ENCODE measurements at regions not wholly inside any gene's neighbourhood (a gene's known extent, or its start where the extent isn't known, plus 50 kb on each side); places are given as distances from the start of the nearest gene placed in this dataset.

DNA sequence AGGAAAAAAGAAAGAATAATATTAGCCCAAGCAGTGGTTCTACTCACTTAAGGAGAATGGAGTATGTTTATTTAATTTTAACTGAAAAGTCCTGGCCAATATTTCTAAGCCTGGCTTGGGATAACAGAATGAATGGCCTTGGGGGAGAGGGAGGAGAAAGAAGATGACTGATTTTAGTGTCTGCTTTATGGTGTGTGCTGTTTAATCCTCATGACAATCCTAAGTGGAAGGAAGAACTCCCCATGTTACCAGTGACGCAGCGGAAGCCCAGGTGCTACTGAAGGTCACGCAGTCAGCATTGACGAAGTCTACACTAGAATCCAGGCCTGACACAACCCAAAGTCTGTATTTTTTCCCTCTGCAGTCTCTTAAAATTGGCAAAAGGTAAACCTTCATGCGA is 50.5 kb downstream of the PALM2AKAP2 start:
- no peak for DNase-seq (ENCODE audit: low read depth)

GRCh38 chr9:109831998-109832658 is 52.1 kb downstream of the PALM2AKAP2 start:
- DNase-seq (ENCODE audit: low read depth): no peak

DNA sequence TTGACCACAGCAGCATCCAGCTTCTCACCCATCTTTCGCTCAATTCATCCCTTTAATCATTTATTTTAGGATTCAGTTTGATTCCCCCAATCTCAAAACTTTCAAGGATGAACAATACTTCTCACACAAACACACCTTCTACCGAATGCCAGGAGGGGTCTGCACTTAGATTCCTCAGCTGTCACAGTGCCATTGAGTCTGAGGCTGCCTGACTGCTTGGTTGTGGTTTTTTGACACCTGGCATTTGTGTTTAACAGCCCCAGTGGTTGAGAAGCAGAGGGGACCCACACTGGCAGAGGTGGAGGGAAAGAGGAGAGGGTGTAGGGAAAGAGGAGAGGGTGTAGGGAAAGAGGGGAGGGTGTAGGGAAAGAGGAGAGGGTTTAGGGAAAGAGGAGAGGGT is 54.9 kb downstream of the PALM2AKAP2 start:
- no peak for DNase-seq (ENCODE audit: low read depth)

DNA sequence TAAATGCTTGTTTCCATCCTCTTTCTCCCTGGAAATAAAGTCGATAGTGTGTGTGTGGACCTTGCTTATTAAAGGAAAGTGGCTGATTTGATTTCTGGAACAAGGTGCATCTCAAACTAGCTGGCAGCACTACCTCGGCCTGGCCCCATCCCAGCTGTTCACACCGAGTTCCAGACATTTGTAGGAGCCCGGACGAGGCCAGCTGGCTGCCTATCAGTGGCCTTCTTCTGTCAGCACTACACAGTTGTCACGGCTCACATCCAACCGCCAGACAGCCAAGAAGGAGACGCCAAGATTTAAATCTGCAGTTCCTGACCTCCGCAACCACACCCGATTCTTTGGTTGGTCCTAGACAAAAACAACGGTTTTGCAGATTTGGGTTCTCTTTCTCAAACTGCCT is 63.6 kb downstream of the PALM2AKAP2 start:
- DNase-seq (ENCODE audit: low read depth): no peak

- DNase-seq (ENCODE audit: low read depth): no peak
These were observed 65.2 kb downstream of the PALM2AKAP2 start for GRCh38 chr9:109845226-109845625.

GRCh38 chr9:109846776-109847175 is 66.8 kb downstream of the PALM2AKAP2 start:
- no peak for DNase-seq (ENCODE audit: low read depth)

DNA sequence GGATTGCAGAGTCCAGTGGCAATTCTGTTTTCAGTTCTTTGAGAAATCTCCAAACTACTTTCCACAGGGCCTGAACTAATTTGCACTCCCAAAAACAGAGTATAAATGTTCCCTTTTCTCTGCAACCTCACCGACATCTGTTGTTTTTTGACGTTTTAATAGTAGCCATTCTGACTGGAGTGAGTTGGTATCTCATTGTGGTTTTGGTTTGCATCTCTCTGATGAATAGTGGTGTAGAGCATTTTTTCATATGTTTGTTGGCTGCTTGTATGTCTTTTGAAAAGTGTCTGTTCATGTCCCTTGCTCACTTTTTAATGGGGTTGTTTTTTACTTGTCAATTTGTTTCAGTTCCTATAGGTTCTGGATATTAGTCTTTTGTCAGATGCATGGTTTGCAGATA is 72.6 kb downstream of the PALM2AKAP2 start:
- DNase-seq (ENCODE audit: low read depth): no peak

DNA sequence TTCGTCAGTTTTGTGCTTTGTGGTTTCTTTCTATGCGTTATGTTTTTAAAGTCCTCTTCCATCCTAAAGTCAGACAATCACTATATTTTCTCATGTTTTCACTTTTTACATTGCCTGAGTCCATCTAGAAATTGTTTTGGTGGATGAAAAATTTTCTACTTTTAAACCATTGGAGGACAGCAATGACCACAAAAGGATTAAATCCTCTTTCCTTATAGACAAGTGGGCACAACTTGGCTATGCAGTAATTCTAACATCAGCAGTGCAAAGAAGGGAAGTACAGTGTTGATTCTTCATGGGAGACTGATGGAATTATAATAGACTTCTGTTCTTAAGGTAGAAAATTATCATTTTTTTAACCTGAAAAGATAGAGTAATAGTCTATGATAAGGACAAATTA is 75.5 kb downstream of the PALM2AKAP2 start:
- DNase-seq (ENCODE audit: low read depth): no peak

- DNase-seq (ENCODE audit: low read depth): no peak
These were observed 76.8 kb downstream of the PALM2AKAP2 start for GRCh38 chr9:109856785-109857184.

DNA sequence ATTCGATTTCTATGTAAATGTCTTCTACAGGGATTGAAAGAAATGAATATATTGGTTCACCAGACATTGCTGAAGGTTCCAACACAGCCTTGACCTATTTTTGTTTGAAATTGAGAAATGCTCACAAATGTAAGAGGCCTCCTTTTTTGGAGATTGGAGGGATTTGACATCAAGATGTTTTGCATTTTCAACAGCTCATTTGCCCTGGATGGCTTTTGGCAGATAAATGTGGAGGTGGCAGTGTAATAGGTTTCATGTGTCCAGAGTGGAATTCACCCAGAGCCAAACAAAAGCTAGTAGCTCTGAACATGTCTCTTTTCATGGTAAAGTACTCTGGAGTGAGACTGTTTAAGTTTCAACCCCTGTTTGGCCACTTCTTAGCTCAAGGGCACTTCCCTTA is 77.3 kb downstream of the PALM2AKAP2 start:
- no peak for DNase-seq (ENCODE audit: low read depth)

DNA sequence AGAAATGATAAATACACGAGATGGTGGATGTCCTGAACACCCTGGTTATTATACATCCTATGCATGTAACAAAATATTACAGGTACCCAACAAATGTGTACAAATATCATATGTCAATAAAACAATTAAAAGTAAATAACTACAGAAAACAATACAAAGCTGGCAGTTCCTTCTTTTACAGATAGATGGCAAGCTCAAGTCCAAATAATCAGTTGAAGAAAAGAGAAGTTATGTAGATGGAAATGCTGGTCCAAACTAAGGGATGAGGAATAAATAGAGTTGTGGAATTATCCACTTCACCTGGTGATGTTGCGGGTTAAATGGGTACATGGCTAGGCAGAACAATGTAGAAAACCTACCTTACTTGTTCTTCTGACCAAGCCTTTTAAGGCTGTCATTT is 79.4 kb downstream of the PALM2AKAP2 start:
- no peak for DNase-seq (ENCODE audit: low read depth)

- DNase-seq (ENCODE audit: low read depth): no peak
These were observed 80.5 kb downstream of the PALM2AKAP2 start for GRCh38 chr9:109860521-109860920.

DNA sequence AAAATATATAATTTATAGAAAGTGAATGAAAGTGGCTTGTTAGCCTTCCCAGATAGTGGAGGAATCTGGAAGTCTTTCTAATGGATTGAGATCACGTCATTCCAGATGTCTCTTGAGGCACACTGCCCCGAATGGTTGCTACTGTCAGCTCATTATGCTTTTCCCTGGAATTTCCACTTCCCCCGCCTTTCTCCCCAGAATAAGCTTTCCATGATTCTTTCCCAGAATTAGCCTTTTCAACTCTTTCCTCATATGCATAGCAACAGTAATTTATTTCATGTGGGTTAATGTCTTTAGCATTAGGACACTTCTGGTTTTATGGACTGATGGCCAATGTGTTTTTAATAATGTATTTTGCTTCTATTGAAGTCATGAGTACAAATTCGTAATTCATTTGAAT is 81.5 kb downstream of the PALM2AKAP2 start:
- no peak for DNase-seq (ENCODE audit: low read depth)

- no peak for DNase-seq (ENCODE audit: low read depth)
These were observed 81.9 kb downstream of the PALM2AKAP2 start for GRCh38 chr9:109861918-109862317.

GRCh38 chr9:109862452-109862851 is 82.5 kb downstream of the PALM2AKAP2 start:
- no peak for DNase-seq (ENCODE audit: low read depth)

GRCh38 chr9:109863961-109864360 is 84.0 kb downstream of the PALM2AKAP2 start:
- no peak for DNase-seq (ENCODE audit: low read depth)

- no peak for DNase-seq (ENCODE audit: low read depth)
These were observed 85.5 kb downstream of the PALM2AKAP2 start for GRCh38 chr9:109865521-109865920.

DNA sequence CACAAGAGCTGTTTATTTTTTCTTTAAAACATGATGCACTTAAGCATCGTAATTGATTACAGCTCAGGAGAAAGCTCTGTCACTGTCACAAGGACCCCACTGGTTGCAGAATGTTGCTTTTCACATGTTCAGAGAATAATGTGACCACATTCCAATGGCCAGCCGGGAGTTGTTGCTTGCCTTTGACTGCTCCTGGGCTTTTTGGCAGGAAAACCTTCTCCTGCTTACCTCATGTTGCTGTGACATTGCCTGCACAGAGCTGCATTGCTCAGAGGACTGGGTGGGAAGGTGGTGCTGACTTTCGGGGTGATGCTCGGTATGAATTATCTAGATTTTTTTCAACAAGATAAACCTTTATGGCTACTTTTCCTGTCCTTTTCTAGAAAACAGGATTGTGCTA is 88.2 kb downstream of the PALM2AKAP2 start:
- DNase-seq (ENCODE audit: low read depth): no peak

- no peak for DNase-seq (ENCODE audit: low read depth)
These were observed 88.7 kb downstream of the PALM2AKAP2 start for GRCh38 chr9:109868722-109869121.

GRCh38 chr9:109870365-109870764 is 90.4 kb downstream of the PALM2AKAP2 start:
- no peak for DNase-seq (ENCODE audit: low read depth)

DNA sequence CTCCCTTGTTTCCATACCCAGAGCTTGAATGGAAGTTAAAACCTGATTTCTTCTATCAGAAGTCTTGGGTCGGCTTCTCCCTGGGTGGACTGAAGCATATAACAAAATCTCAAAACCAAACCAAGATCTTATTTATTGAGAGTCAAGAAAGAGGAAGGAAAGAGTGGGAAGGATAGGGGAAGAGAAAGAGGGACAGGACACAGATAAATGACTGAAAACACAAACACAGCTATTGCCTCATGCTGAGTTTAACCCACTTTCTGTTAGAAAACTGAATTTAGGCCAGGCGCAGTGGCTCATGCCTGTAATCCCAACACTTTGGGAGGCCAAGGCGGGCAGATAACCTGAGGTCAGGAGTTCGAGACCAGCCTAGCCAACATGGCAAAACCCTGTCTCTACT is 92.9 kb downstream of the PALM2AKAP2 start:
- DNase-seq (ENCODE audit: low read depth): no peak

GRCh38 chr9:109875495-109876129 is 95.6 kb downstream of the PALM2AKAP2 start:
- DNase-seq (ENCODE audit: low read depth): no peak

- no peak for DNase-seq (ENCODE audit: low read depth)
These were observed 100.5 kb downstream of the PALM2AKAP2 start for GRCh38 chr9:109880276-109881169.
